ENCODE measurements at regions not wholly inside any gene's neighbourhood (a gene's known extent, or its start where the extent isn't known, plus 50 kb on each side); places are given as distances from the start of the nearest gene placed in this dataset.

- DNase-seq = no peak
These were observed 87.4 kb upstream of the PAPPA start for GRCh38 chr9:116066221-116066620.

- no peak for DNase-seq
These were observed 86.0 kb upstream of the PAPPA start for GRCh38 chr9:116067566-116067965.

GRCh38 chr9:116070256-116070914 is 83.2 kb upstream of the PAPPA start:
- DNase-seq = no peak

- no peak for DNase-seq
These were observed 81.5 kb upstream of the PAPPA start for GRCh38 chr9:116072046-116072445.

GRCh38 chr9:116073826-116074225 is 79.8 kb upstream of the PAPPA start:
- no peak for DNase-seq

- no peak for DNase-seq
These were observed 78.9 kb upstream of the PAPPA start for GRCh38 chr9:116074658-116075057.

GRCh38 chr9:116075191-116075590 is 78.4 kb upstream of the PAPPA start:
- DNase-seq = no peak

GRCh38 chr9:116078640-116079039 is 75.0 kb upstream of the PAPPA start:
- DNase-seq = no peak

- no peak for DNase-seq
These were observed 73.0 kb upstream of the PAPPA start for GRCh38 chr9:116080561-116080960.

- no peak for DNase-seq
These were observed 72.0 kb upstream of the PAPPA start for GRCh38 chr9:116081435-116082115.

GRCh38 chr9:116083837-116084236 is 69.8 kb upstream of the PAPPA start:
- no peak for DNase-seq

- no peak for DNase-seq
These were observed 69.1 kb upstream of the PAPPA start for GRCh38 chr9:116084497-116084896.

GRCh38 chr9:116087246-116087645 is 66.3 kb upstream of the PAPPA start:
- no peak for DNase-seq

- DNase-seq = no peak
These were observed 65.8 kb upstream of the PAPPA start for GRCh38 chr9:116087751-116088194.

GRCh38 chr9:116088396-116088795 is 65.2 kb upstream of the PAPPA start:
- no peak for DNase-seq

GRCh38 chr9:116090030-116090770 is 63.4 kb upstream of the PAPPA start:
- no peak for DNase-seq

- DNase-seq = no peak
These were observed 58.7 kb upstream of the PAPPA start for GRCh38 chr9:116094846-116095245.

GRCh38 chr9:116095403-116095802 is 58.2 kb upstream of the PAPPA start:
- DNase-seq = no peak

GRCh38 chr9:116096046-116096445 is 57.5 kb upstream of the PAPPA start:
- no peak for DNase-seq

- no peak for DNase-seq
These were observed 56.7 kb upstream of the PAPPA start for GRCh38 chr9:116096853-116097252.

- no peak for DNase-seq
These were observed 55.1 kb upstream of the PAPPA start for GRCh38 chr9:116098476-116098875.

GRCh38 chr9:116099821-116100220 is 53.8 kb upstream of the PAPPA start:
- DNase-seq = no peak

- no peak for DNase-seq
These were observed 52.9 kb upstream of the PAPPA start for GRCh38 chr9:116100711-116101121.

GRCh38 chr9:116101516-116101915 is 52.1 kb upstream of the PAPPA start:
- no peak for DNase-seq
